ENCODE measurements at regions not wholly inside any gene's neighbourhood (a gene's known extent, or its start where the extent isn't known, plus 50 kb on each side); places are given as distances from the start of the nearest gene placed in this dataset.

GRCh38 chr12:116361414-116362223, 84.1 kb upstream of the MED13L start:
- TF ChIP-seq CTCF (conservative IDR thresholded peaks at IDR 0.05; ENCODE audit: low read depth, low read length) = no peak
- H3K4me3 ChIP-seq (ENCODE audit: low read depth, low read length) = no peak overlapping the region
- no peak for DNase-seq (ENCODE audit: low read depth)

GRCh38 chr12:116365114-116365513, 87.6 kb upstream of the MED13L start:
- H3K4me3 ChIP-seq (ENCODE audit: low read depth, low read length) = no peak overlapping the region
- DNase-seq (ENCODE audit: low read depth) = no peak
- TF ChIP-seq CTCF (conservative IDR thresholded peaks at IDR 0.05; ENCODE audit: low read depth, low read length) = no peak

GRCh38 chr12:116365606-116366455, 88.3 kb upstream of the MED13L start:
- no peak for TF ChIP-seq CTCF (conservative IDR thresholded peaks at IDR 0.05; ENCODE audit: low read depth, low read length)
- H3K4me3 ChIP-seq (ENCODE audit: low read depth, low read length) = no peak overlapping the region
- DNase-seq (ENCODE audit: low read depth) = no peak

- TF ChIP-seq CTCF (conservative IDR thresholded peaks at IDR 0.05; ENCODE audit: low read depth, low read length) = no peak
- no peak for DNase-seq (ENCODE audit: low read depth)
- H3K4me3 ChIP-seq (ENCODE audit: low read depth, low read length) = no peak overlapping the region
Observed at GRCh38 chr12:116366456-116366776, 88.9 kb upstream of the MED13L start.

GRCh38 chr12:116366824-116367223, 89.3 kb upstream of the MED13L start:
- DNase-seq (ENCODE audit: low read depth) = no peak
- TF ChIP-seq CTCF (conservative IDR thresholded peaks at IDR 0.05; ENCODE audit: low read depth, low read length) = no peak
- H3K4me3 ChIP-seq (ENCODE audit: low read depth, low read length) = no peak overlapping the region

- no peak for TF ChIP-seq CTCF (conservative IDR thresholded peaks at IDR 0.05; ENCODE audit: low read depth, low read length)
- no peak for DNase-seq (ENCODE audit: low read depth)
- H3K4me3 ChIP-seq (ENCODE audit: low read depth, low read length) = no peak overlapping the region
Observed at GRCh38 chr12:116368196-116369194, 91.0 kb upstream of the MED13L start.
